SK-N-SH (cell line): ENCODE measurements at regions not wholly inside any gene's neighbourhood (a gene's known extent, or its start where the extent isn't known, plus 50 kb on each side); places are given as distances from the start of the nearest gene placed in this dataset.

Source experiments
- CTCF ChIA-PET: fragments of 300-600, 350-600 bp; formaldehyde crosslinking; extraction: SDS; loops from one replicate; lab custom pipeline; 2021; lab: Yijun Ruan, JAX
- POLR2A ChIA-PET: fragments of 350-600 bp; sonication (Branson Sonifier 250); formaldehyde crosslinking; extraction: SDS; loops from one replicate; lab custom pipeline; 2020; ENCODE audit warnings: antibody characterized with exemption, inconsistent platforms; lab: Yijun Ruan, JAX
- DNase-seq: peaks from one replicate; pipeline ENCODE4 v3.0.0; 2012
- H2AFZ ChIP-seq: fragments of 200-600 bp; sonication (generic); 2 replicates; pipeline ENCODE4 v1.8.1; 2016; ENCODE audit warnings: antibody characterized with exemption, mild to moderate bottlenecking, low read depth
- H3F3A ChIP-seq: fragments of 200-600 bp; sonication (generic); replicated peaks from 2 replicates; pipeline ENCODE3; 2016; ENCODE audit warnings: antibody characterized with exemption, mild to moderate bottlenecking; ENCODE audit not compliant: insufficient read depth
- H3K27ac ChIP-seq, 2 experiments: fragments of 200-500 bp in 1 of 2; fragments of 200-600 bp in 1 of 2; sonication (Bioruptor generic) in 1 of 2; sonication (generic), shearing (Covaris generic) in 1 of 2; 2 replicates each; pipeline versions ENCODE4 v1.5.1 to v1.6.1; 2014 to 2016; ENCODE audit warnings: low read depth in 2 of 2, inconsistent platforms in 1 of 2, low read length in 1 of 2, mild to moderate bottlenecking in 1 of 2, mixed read lengths in 1 of 2
- H3K27me3 ChIP-seq: fragments of 200-600 bp; sonication (generic), shearing (Covaris generic); 2 replicates; pipeline ENCODE4 v1.6.1; 2016; ENCODE audit warnings: mixed run types; ENCODE audit not compliant: insufficient read depth
- H3K36me3 ChIP-seq, 2 experiments: fragments of 200-500 bp in 1 of 2; fragments of 200-600 bp in 1 of 2; sonication (Bioruptor generic) in 1 of 2; sonication (generic) in 1 of 2; replicated peaks in 1 of 2; 2 replicates each; pipeline versions ENCODE3 to v1.5.1; 2014 to 2016; ENCODE audit warnings: low read length in 1 of 2, mild to moderate bottlenecking in 1 of 2; ENCODE audit not compliant: insufficient read depth in 2 of 2, control insufficient read depth in 1 of 2
- H3K4me1 ChIP-seq, 2 experiments: fragments of 200-500 bp in 1 of 2; fragments of 200-600 bp in 1 of 2; sonication (Bioruptor generic) in 1 of 2; sonication (generic), shearing (Covaris generic) in 1 of 2; 2 replicates each; pipeline versions ENCODE4 v1.5.1 to v1.6.1; 2014 to 2016; ENCODE audit warnings: low read depth in 1 of 2, low read length in 1 of 2, mixed run types in 1 of 2; ENCODE audit not compliant: insufficient read depth in 2 of 2, control insufficient read depth in 1 of 2
- H3K4me2 ChIP-seq: fragments of 200-600 bp; sonication (generic), shearing (Covaris generic); 2 replicates; pipeline ENCODE4 v1.6.1; 2017; ENCODE audit warnings: mixed run types
- H3K4me3 ChIP-seq, 2 experiments: fragments of 200-500 bp in 1 of 2; fragments of 200-600 bp in 1 of 2; sonication (Bioruptor generic) in 1 of 2; sonication (generic), shearing (Covaris generic) in 1 of 2; 2 replicates each; pipeline versions ENCODE4 v1.5.1 to v1.8.1; 2014 to 2016; ENCODE audit warnings: low read depth in 2 of 2, inconsistent platforms in 1 of 2, low read length in 1 of 2, mild to moderate bottlenecking in 1 of 2, mixed read lengths in 1 of 2, moderate library complexity in 1 of 2
- H3K79me2 ChIP-seq: fragments of 200-600 bp; sonication (generic); 2 replicates; pipeline ENCODE4 v1.8.1; 2017; ENCODE audit warnings: mild to moderate bottlenecking; ENCODE audit not compliant: insufficient read depth
- H3K9ac ChIP-seq: fragments of 200-600 bp; sonication (generic); 2 replicates; pipeline ENCODE4 v1.6.1; 2017; ENCODE audit warnings: mixed run types
- H3K9me2 ChIP-seq: fragments of 200-600 bp; sonication (generic); 2 replicates; pipeline ENCODE4 v1.6.1; 2017; ENCODE audit warnings: mixed run types
- H3K9me3 ChIP-seq: fragments of 200-600 bp; sonication (generic); 2 replicates; pipeline ENCODE4 v1.6.1; 2017; ENCODE audit warnings: mixed run types, mild to moderate bottlenecking, moderate library complexity
- H4K20me1 ChIP-seq: fragments of 200-600 bp; sonication (generic); 2 replicates; pipeline ENCODE4 v1.6.1; 2017; ENCODE audit warnings: mild to moderate bottlenecking, mixed run types; ENCODE audit not compliant: insufficient read depth
- ELF1 ChIP-seq: IDR thresholded peaks from 2 replicates; pipeline ENCODE4 v1.4.0; 2012
- EP300 ChIP-seq, 2 experiments: IDR thresholded peaks; 2 replicates each; pipeline versions ENCODE4 v1.4.0 to v1.6.1; 2012; ENCODE audit warnings: borderline replicate concordance in 1 of 2, low read depth in 1 of 2, low read length in 1 of 2
- EZH2phosphoT487 ChIP-seq: fragments of 200-600 bp; sonication (generic); IDR thresholded peaks from 2 replicates; pipeline ENCODE4 v1.6.1; 2017; ENCODE audit warnings: low read depth, mixed run types, mild to moderate bottlenecking, antibody characterized with exemption, moderate library complexity, borderline replicate concordance
- FOSL2 ChIP-seq: IDR thresholded peaks from 2 replicates; pipeline ENCODE4 v1.4.0; 2012; ENCODE audit warnings: low read depth, mild to moderate bottlenecking, moderate library complexity, borderline replicate concordance
- GABPA ChIP-seq: IDR thresholded peaks from 2 replicates; pipeline ENCODE4 v1.4.0; 2012; ENCODE audit warnings: low read depth, mild to moderate bottlenecking
- GATA2 ChIP-seq: sonication (generic); formaldehyde crosslinking; IDR thresholded peaks from 2 replicates; pipeline ENCODE4 v1.5.0; 2020; ENCODE audit warnings: mild to moderate bottlenecking, missing genetic modification reagents
- JUND ChIP-seq: IDR thresholded peaks from 2 replicates; pipeline ENCODE4 v1.4.0; 2012
- MEF2A ChIP-seq: IDR thresholded peaks from 2 replicates; pipeline ENCODE4 v1.4.0; 2012; ENCODE audit warnings: low read depth, borderline replicate concordance
- NFIC ChIP-seq: IDR thresholded peaks from 2 replicates; pipeline ENCODE4 v1.4.0; 2012; ENCODE audit warnings: borderline replicate concordance
- NRF1 ChIP-seq: IDR thresholded peaks from 2 replicates; pipeline ENCODE4 v1.6.1; 2012; ENCODE audit warnings: low read depth, mild to moderate bottlenecking, low read length
- POLR2AphosphoS5 ChIP-seq: IDR thresholded peaks from 2 replicates; pipeline ENCODE4 v1.6.1; 2012; ENCODE audit warnings: low read depth, low read length
- RCOR1 ChIP-seq: fragments of 150-350 bp; IDR thresholded peaks from 2 replicates; pipeline ENCODE4 v1.6.1; 2017; ENCODE audit warnings: antibody characterized with exemption, low read length
- RFX5 ChIP-seq: IDR thresholded peaks from 2 replicates; pipeline ENCODE4 v1.6.1; 2012; ENCODE audit warnings: mild to moderate bottlenecking, improper control_type of control experiment, low read length
- RXRA ChIP-seq: IDR thresholded peaks from 2 replicates; pipeline ENCODE4 v1.4.0; 2012; ENCODE audit warnings: low read depth, mild to moderate bottlenecking, borderline replicate concordance
- TAF1 ChIP-seq: IDR thresholded peaks from 2 replicates; pipeline ENCODE4 v1.6.1; 2012; ENCODE audit warnings: low read depth, mild to moderate bottlenecking, low read length, moderate library complexity, borderline replicate concordance
- TCF12 ChIP-seq: IDR thresholded peaks from 2 replicates; pipeline ENCODE4 v1.4.0; 2012
- TEAD4 ChIP-seq: IDR thresholded peaks from 2 replicates; pipeline ENCODE4 v1.4.0; 2012; ENCODE audit warnings: mild to moderate bottlenecking, borderline replicate concordance; ENCODE audit not compliant: insufficient read depth
- YY1 ChIP-seq: IDR thresholded peaks from 2 replicates; pipeline ENCODE4 v1.4.0; 2012; ENCODE audit warnings: low read depth, mild to moderate bottlenecking
- WGBS: methylation state at CpG from one replicate; pipeline ENCODE4 v1.1.6; 2017; ENCODE audit warnings: low lambda C conversion rate; 5-methylcytosine and 5-hydroxymethylcytosine counted together
- TF ChIP-seq, protein P1 (sequence below): fragments of 150-350 bp; IDR thresholded peaks from 2 replicates; pipeline ENCODE4 v1.6.1; 2016; ENCODE audit warnings: mild to moderate bottlenecking, low read depth, low read length
- TF ChIP-seq, protein P2 (sequence below): fragments of 150-350 bp; IDR thresholded peaks from 2 replicates; pipeline ENCODE4 v1.6.1; 2017; ENCODE audit warnings: antibody characterized with exemption, low read length, low read depth, borderline replicate concordance

DNA sequence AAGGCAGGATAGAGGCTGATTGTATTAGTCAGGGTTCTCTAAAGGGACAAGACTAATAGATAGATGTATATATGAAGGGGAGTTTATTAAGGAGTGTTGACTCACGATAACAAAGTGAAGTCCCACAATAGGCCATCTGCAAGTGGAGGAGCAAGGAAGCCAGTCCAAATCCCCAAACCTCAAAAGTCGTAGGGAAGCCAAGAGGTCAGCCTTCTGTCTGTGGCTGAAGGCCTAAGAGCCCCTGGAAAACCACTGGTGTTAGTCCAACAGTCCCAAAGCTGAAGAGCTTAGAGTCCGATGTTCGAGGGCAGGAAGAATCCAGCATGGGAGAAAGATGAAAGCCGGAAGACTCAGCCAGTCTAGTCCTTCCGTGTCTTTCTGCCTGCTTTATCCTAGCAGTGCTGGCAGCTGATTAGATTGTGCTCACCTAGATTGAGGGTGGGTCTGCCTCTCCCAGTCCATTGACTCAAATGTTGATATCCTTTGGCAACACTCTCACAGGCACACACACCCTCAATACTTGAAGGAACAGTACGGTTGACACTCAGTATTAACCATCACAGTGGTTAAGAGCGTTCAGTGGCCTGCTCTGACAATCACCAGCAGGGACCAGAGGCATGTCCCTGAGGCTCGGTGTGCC lies 135.6 kb downstream of the CSNK2A3 start:
- DNase-seq, result no peak
- no peak for TF ChIP-seq GABPA
- TF ChIP-seq, protein P1, sequence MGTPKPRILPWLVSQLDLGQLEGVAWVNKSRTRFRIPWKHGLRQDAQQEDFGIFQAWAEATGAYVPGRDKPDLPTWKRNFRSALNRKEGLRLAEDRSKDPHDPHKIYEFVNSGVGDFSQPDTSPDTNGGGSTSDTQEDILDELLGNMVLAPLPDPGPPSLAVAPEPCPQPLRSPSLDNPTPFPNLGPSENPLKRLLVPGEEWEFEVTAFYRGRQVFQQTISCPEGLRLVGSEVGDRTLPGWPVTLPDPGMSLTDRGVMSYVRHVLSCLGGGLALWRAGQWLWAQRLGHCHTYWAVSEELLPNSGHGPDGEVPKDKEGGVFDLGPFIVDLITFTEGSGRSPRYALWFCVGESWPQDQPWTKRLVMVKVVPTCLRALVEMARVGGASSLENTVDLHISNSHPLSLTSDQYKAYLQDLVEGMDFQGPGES, result no peak
- TF ChIP-seq, protein P2, sequence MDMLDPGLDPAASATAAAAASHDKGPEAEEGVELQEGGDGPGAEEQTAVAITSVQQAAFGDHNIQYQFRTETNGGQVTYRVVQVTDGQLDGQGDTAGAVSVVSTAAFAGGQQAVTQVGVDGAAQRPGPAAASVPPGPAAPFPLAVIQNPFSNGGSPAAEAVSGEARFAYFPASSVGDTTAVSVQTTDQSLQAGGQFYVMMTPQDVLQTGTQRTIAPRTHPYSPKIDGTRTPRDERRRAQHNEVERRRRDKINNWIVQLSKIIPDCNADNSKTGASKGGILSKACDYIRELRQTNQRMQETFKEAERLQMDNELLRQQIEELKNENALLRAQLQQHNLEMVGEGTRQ, result no peak
- TF ChIP-seq RXRA, result no peak
- TF ChIP-seq TEAD4, result no peak
- TF ChIP-seq YY1, result no peak
- TF ChIP-seq TCF12, result no peak
- no peak for TF ChIP-seq TAF1
- TF ChIP-seq RFX5, result no peak
- TF ChIP-seq GATA2, result no peak
- no peak for TF ChIP-seq NRF1
- TF ChIP-seq NFIC, result no peak
- TF ChIP-seq EP300 (IDR thresholded peaks at IDR 0.05; ENCODE audit: borderline replicate concordance in 1 of 2, low read depth in 1 of 2, low read length in 1 of 2), result no peak
- no peak for TF ChIP-seq POLR2AphosphoS5
- no peak for TF ChIP-seq ELF1
- no peak for TF ChIP-seq MEF2A
- CTCF ChIA-PET, result interaction anchor here (1.4 kb wide), 1 partner anchor 10 kb away, joined by 4 read pairs; no protein-coding TSS in a partner anchor
- Histone ChIP-seq H3K9me3 (no peaks in the 10 kb centered on the region), H3K9ac (no peak overlapping the region), H3K4me1 (no peaks in the 10 kb centered on the region; a peak in 1 of 4 replicates), H3K4me2 (no peak overlapping the region), H4K20me1 (no peaks in the 10 kb centered on the region), H3K36me3 (no peaks in the 10 kb centered on the region), H3K27me3 (no peaks in the 10 kb centered on the region; the same call in 1 of the 2 replicates), H3K4me3 (no peak overlapping the region), H3K79me2 (no peaks in the 10 kb centered on the region), H2AFZ (no peak overlapping the region), H3K27ac (no peak overlapping the region), H3K9me2 (no peaks in the 10 kb centered on the region), H3F3A (no peaks in the 10 kb centered on the region)
- POLR2A ChIA-PET, result no interaction called here
- 46% methylated on average over 7 of the region's 9 CpGs for WGBS

DNA sequence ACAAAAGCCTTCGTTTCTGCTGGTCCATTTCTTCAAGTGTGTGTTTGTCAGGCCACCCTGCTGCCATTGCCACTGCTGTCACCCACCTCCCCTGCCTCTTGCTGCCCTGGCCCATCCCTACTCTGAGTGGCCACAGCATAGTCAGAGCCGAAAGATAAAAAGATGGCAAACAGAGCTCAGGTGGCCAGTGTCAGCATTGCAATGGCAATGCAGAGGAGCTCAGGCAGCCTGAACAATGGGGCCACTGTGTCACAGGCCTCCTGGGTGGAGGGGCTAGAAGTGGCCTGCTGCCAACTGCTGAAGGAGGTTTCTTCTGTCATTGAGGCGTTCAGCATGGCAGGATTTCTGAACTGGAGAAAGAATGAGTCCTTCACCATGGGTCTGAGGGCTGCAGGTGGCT lies 137.1 kb downstream of the CSNK2A3 start:
- no peaks in the 10 kb centered on the region for H4K20me1 ChIP-seq
- H2AFZ ChIP-seq, result no peak overlapping the region
- 38% methylated on average over 3 of the region's 3 CpGs for WGBS
- no peaks in the 10 kb centered on the region for H3K79me2 ChIP-seq
- H3K4me3 ChIP-seq, result no peak overlapping the region
- DNase-seq, result no peak
- no peaks in the 10 kb centered on the region for H3F3A ChIP-seq
- no peaks in the 10 kb centered on the region; a peak in 1 of 4 replicates for H3K4me1 ChIP-seq
- H3K9me2 ChIP-seq, result no peaks in the 10 kb centered on the region
- ChIA-PET POLR2A (no interaction called here), CTCF (no interaction called here)
- no peak overlapping the region for H3K4me2 ChIP-seq
- H3K36me3 ChIP-seq, result no peaks in the 10 kb centered on the region
- no peak overlapping the region for H3K9ac ChIP-seq
- TF ChIP-seq NRF1 (no peak), YY1 (no peak), RFX5 (no peak), RCOR1 (no peak), ELF1 (no peak), JUND (no peak), FOSL2 (no peak), EZH2phosphoT487 (no peak)
- H3K27me3 ChIP-seq, result no peaks in the 10 kb centered on the region; the same call in 1 of the 2 replicates
- H3K27ac ChIP-seq, result no peak overlapping the region
- H3K9me3 ChIP-seq, result no peaks in the 10 kb centered on the region
